ENCODE measurements at regions not wholly inside any gene's neighbourhood (a gene's known extent, or its start where the extent isn't known, plus 50 kb on each side); places are given as distances from the start of the nearest gene placed in this dataset.

- Histone ChIP-seq H3K9me3 (ENCODE audit: low read depth, low read length, poor library complexity, severe bottlenecking) (no peaks in the 10 kb centered on the region), H3K27me3 (replicated peaks; ENCODE audit: insufficient read depth, low read depth, low read length, poor library complexity) (no peaks in the 10 kb centered on the region), H3K27ac (ENCODE audit: low read depth, low read length, poor library complexity, severe bottlenecking) (no peak overlapping the region), H3K4me3 (ENCODE audit: low read depth, low read length, poor library complexity, severe bottlenecking) (no peak overlapping the region), H3K36me3 (ENCODE audit: insufficient read depth, low read length, poor library complexity, severe bottlenecking) (no peaks in the 10 kb centered on the region), H3K4me1 (ENCODE audit: insufficient read depth, low read length, poor library complexity, severe bottlenecking) (no peaks in the 10 kb centered on the region)
- CTCF ChIA-PET = no interaction called here
- DNase-seq (ENCODE audit: low spot score) = no peak
- no TSS peak for BruUV-seq (replicated peaks)
- intact Hi-C loops (cut with micrococcal nuclease; ENCODE audit: unreplicated experiment) = no loop called here
- TF ChIP-seq, protein P1, sequence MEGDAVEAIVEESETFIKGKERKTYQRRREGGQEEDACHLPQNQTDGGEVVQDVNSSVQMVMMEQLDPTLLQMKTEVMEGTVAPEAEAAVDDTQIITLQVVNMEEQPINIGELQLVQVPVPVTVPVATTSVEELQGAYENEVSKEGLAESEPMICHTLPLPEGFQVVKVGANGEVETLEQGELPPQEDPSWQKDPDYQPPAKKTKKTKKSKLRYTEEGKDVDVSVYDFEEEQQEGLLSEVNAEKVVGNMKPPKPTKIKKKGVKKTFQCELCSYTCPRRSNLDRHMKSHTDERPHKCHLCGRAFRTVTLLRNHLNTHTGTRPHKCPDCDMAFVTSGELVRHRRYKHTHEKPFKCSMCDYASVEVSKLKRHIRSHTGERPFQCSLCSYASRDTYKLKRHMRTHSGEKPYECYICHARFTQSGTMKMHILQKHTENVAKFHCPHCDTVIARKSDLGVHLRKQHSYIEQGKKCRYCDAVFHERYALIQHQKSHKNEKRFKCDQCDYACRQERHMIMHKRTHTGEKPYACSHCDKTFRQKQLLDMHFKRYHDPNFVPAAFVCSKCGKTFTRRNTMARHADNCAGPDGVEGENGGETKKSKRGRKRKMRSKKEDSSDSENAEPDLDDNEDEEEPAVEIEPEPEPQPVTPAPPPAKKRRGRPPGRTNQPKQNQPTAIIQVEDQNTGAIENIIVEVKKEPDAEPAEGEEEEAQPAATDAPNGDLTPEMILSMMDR (conservative IDR thresholded peaks at IDR 0.05; ENCODE audit: low read depth, low read length) = no peak
- no peak for TF ChIP-seq EZH2 (IDR thresholded peaks at IDR 0.05; ENCODE audit: borderline replicate concordance, low read depth, low read length, poor library complexity, severe bottlenecking)
- POLR2A ChIA-PET (ENCODE audit: low non-redundant PET) = no interaction called here
These were observed 963.7 kb upstream of the CRIM1 start for GRCh38 chr2:35391736-35392442.

GRCh38 chr2:35378791-35379190, 976.8 kb upstream of the CRIM1 start:
- intact Hi-C loops (cut with micrococcal nuclease; ENCODE audit: unreplicated experiment) = no loop called here
- Histone ChIP-seq H3K4me1 (ENCODE audit: insufficient read depth, low read length, poor library complexity, severe bottlenecking) (no peaks in the 10 kb centered on the region), H3K9me3 (ENCODE audit: low read depth, low read length, poor library complexity, severe bottlenecking) (no peaks in the 10 kb centered on the region), H3K4me3 (ENCODE audit: low read depth, low read length, poor library complexity, severe bottlenecking) (no peak overlapping the region), H3K27me3 (replicated peaks; ENCODE audit: insufficient read depth, low read depth, low read length, poor library complexity) (no peaks in the 10 kb centered on the region), H3K36me3 (ENCODE audit: insufficient read depth, low read length, poor library complexity, severe bottlenecking) (no peaks in the 10 kb centered on the region), H3K27ac (ENCODE audit: low read depth, low read length, poor library complexity, severe bottlenecking) (no peak overlapping the region)
- CTCF ChIA-PET = no interaction called here
- POLR2A ChIA-PET (ENCODE audit: low non-redundant PET) = no interaction called here
- TF ChIP-seq, protein P1 (conservative IDR thresholded peaks at IDR 0.05; ENCODE audit: low read depth, low read length) = no peak
- TF ChIP-seq EZH2 (IDR thresholded peaks at IDR 0.05; ENCODE audit: borderline replicate concordance, low read depth, low read length, poor library complexity, severe bottlenecking) = no peak
- BruUV-seq (replicated peaks) = no TSS peak
- DNase-seq (ENCODE audit: low spot score) = no peak

DNA sequence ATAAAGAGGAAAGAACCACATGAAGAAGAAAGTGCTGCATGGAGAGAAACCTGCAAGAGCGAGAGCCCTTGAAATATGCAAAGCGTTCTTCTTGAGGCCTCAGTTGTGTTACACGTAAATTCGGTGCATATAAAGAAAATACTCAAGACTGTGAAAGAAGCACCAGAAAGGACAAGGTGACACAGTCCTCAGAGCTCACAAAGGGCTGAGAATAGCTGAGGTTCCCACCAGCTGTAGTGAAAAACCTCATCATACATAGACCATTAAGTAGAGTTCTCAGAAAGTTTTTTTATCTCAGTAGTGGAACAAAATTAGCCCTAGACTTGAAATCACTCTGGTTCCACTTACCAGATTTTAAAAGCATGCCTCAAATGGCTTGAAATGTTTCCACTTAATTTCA, 980.7 kb upstream of the CRIM1 start:
- intact Hi-C loops (cut with micrococcal nuclease; ENCODE audit: unreplicated experiment) = no loop called here
- Histone ChIP-seq H3K4me3 (ENCODE audit: low read depth, low read length, poor library complexity, severe bottlenecking) (no peak overlapping the region), H3K27me3 (replicated peaks; ENCODE audit: insufficient read depth, low read depth, low read length, poor library complexity) (no peaks in the 10 kb centered on the region), H3K27ac (ENCODE audit: low read depth, low read length, poor library complexity, severe bottlenecking) (no peak overlapping the region), H3K36me3 (ENCODE audit: insufficient read depth, low read length, poor library complexity, severe bottlenecking) (no peaks in the 10 kb centered on the region), H3K4me1 (ENCODE audit: insufficient read depth, low read length, poor library complexity, severe bottlenecking) (no peaks in the 10 kb centered on the region), H3K9me3 (ENCODE audit: low read depth, low read length, poor library complexity, severe bottlenecking) (no peaks in the 10 kb centered on the region)
- ChIA-PET POLR2A (ENCODE audit: low non-redundant PET) (no interaction called here), CTCF (no interaction called here)
- DNase-seq (ENCODE audit: low spot score) = no peak
- no TSS peak for BruUV-seq (replicated peaks)
- TF ChIP-seq EZH2 (IDR thresholded peaks at IDR 0.05; ENCODE audit: borderline replicate concordance, low read depth, low read length, poor library complexity, severe bottlenecking) = no peak
- TF ChIP-seq, protein P1 (conservative IDR thresholded peaks at IDR 0.05; ENCODE audit: low read depth, low read length) = no peak
